Retinal pigment epithelial cell (primary cell): ENCODE measurements at regions not wholly inside any gene's neighbourhood (a gene's known extent, or its start where the extent isn't known, plus 50 kb on each side); places are given as distances from the start of the nearest gene placed in this dataset.
A peak's percentile ranks its signal among the peaks of the same experiment; 100 is the strongest.
"Not testable (repeated sequence)": the region's sequence is repeated elsewhere in the genome, so short reads cannot be mapped to it uniquely, and the experiment has no call there.

ENCODE experiments used
- DNase-seq: peaks from one replicate; pipeline ENCODE4 v3.0.0-alpha.2; 2010; ENCODE audit warnings: low read depth
- H3K4me3 ChIP-seq: 2 replicates; pipeline ENCODE4 v1.5.1; 2011; ENCODE audit warnings: mild to moderate bottlenecking, low read length, control low read depth, moderate library complexity
- CTCF ChIP-seq: conservative IDR thresholded peaks from 2 replicates; pipeline ENCODE4 v1.5.1; 2011; ENCODE audit warnings: low read depth, low read length, control low read depth, inconsistent platforms

- TF ChIP-seq CTCF: no peak
- H3K4me3 ChIP-seq: no peak overlapping the region
- DNase-seq: no peak
Observed at GRCh38 chr11:95413021-95413420, 182.0 kb upstream of the SESN3 start.

- H3K4me3 ChIP-seq: no peak overlapping the region
- no peak for TF ChIP-seq CTCF
- no peak for DNase-seq
Observed at GRCh38 chr11:95412074-95412473, 181.1 kb upstream of the SESN3 start.

GRCh38 chr11:95410707-95411106 lies 179.7 kb upstream of the SESN3 start:
- DNase-seq, H3K4me3 ChIP-seq: not testable (repeated sequence)

- no peak for TF ChIP-seq CTCF
- no peak overlapping the region for H3K4me3 ChIP-seq
- no peak for DNase-seq
Observed at GRCh38 chr11:95406271-95406670, 175.3 kb upstream of the SESN3 start.

- peak; percentile 69 for DNase-seq
- TF ChIP-seq CTCF: no peak
Observed at GRCh38 chr11:95404370-95404769, 173.4 kb upstream of the SESN3 start.

GRCh38 chr11:95398437-95399112 lies 167.6 kb upstream of the SESN3 start:
- TF ChIP-seq CTCF: no peak
- no peak for DNase-seq
- H3K4me3 ChIP-seq: no peak overlapping the region

More at GRCh38 chr11:95404370-95404769, 173.4 kb upstream of the SESN3 start:
- no peak overlapping the region for H3K4me3 ChIP-seq

- no peak overlapping the region for H3K4me3 ChIP-seq
- DNase-seq: no peak
- no peak for TF ChIP-seq CTCF
Observed at GRCh38 chr11:95392644-95393043, 161.6 kb upstream of the SESN3 start.
